Vagina (tissue), 2 donors: ENCODE measurements at regions not wholly inside any gene's neighbourhood (a gene's known extent, or its start where the extent isn't known, plus 50 kb on each side); places are given as distances from the start of the nearest gene placed in this dataset.
"Not testable (repeated sequence)": the region's sequence is repeated elsewhere in the genome, so short reads cannot be mapped to it uniquely, and the experiment has no call there.

Source experiments
- POLR2A ChIP-seq, 2 donors: fragments of 450-650 bp; IDR thresholded peaks; one replicate each; pipeline ENCODE4 v1.6.1; 2017; ENCODE audit warnings: antibody characterized with exemption in 2 of 2, mild to moderate bottlenecking in 2 of 2, moderate library complexity in 2 of 2
- POLR2AphosphoS5 ChIP-seq, 2 donors: sonication (generic); formaldehyde crosslinking; IDR thresholded peaks; one replicate each; pipeline ENCODE4 v1.9.0; 2017; ENCODE audit warnings: antibody characterized with exemption in 2 of 2, mild to moderate bottlenecking in 2 of 2, low read depth in 1 of 2; ENCODE audit not compliant: insufficient read depth in 1 of 2
- TF ChIP-seq, protein P1 (sequence below), 3 experiments: fragments of 450-650 bp in 2 of 3; fragments of 200-600 bp in 1 of 3; sonication (generic) in 1 of 3; IDR thresholded peaks; one replicate each; pipeline ENCODE4 v1.5.1; 2017 to 2019; ENCODE audit warnings: antibody characterized with exemption in 3 of 3, mild to moderate bottlenecking in 2 of 3, moderate library complexity in 2 of 3

DNA sequence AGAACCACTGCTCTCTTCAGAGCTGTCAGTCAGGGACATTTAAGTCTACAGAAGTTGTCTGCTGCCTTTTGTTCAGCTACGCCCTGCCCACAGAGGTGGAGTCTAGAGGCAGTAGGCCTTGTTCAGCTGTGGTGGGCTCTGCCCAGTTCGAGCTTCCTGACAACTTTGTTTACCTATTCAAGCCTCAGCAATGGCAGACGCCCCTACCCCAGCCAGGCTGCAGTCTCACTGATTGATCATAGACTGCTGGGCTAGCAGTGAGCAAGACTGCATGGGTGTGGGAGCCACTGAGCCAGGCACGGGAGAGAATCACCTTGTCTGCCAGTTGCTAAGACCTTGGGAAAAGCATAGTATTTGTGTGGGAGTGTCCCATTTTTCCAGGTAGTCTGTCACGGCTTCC, 580.3 kb downstream of the SLCO4C1 start:
- TF ChIP-seq, protein P1, sequence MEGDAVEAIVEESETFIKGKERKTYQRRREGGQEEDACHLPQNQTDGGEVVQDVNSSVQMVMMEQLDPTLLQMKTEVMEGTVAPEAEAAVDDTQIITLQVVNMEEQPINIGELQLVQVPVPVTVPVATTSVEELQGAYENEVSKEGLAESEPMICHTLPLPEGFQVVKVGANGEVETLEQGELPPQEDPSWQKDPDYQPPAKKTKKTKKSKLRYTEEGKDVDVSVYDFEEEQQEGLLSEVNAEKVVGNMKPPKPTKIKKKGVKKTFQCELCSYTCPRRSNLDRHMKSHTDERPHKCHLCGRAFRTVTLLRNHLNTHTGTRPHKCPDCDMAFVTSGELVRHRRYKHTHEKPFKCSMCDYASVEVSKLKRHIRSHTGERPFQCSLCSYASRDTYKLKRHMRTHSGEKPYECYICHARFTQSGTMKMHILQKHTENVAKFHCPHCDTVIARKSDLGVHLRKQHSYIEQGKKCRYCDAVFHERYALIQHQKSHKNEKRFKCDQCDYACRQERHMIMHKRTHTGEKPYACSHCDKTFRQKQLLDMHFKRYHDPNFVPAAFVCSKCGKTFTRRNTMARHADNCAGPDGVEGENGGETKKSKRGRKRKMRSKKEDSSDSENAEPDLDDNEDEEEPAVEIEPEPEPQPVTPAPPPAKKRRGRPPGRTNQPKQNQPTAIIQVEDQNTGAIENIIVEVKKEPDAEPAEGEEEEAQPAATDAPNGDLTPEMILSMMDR (IDR thresholded peaks at IDR 0.05) = not testable (repeated sequence)
- TF ChIP-seq POLR2AphosphoS5 (IDR thresholded peaks at IDR 0.05; ENCODE audit: insufficient read depth in 1 of 2, low read depth in 1 of 2); POLR2A (IDR thresholded peaks at IDR 0.05): not testable (repeated sequence)
